Thoracic aorta (tissue), 2 donors: ENCODE measurements at regions not wholly inside any gene's neighbourhood (a gene's known extent, or its start where the extent isn't known, plus 50 kb on each side); places are given as distances from the start of the nearest gene placed in this dataset.

Experiments used
- ATAC-seq: fragments of 150-250 bp; one replicate; pipeline ENCODE4 v1.8.0; 2017; ENCODE audit warnings: low read depth; ENCODE audit not compliant: insufficient number of reproducible peaks, low FRiP score
- DNase-seq: peaks from one replicate; pipeline ENCODE4 v3.0.0-alpha.2; 2020; ENCODE audit warnings: low spot score
- H3K27ac ChIP-seq, 2 donors: fragments of 200-600 bp; sonication (generic); 1 replicate in 1 of 2; 2 replicates in 1 of 2; pipeline ENCODE4 v1.5.1; 2016; ENCODE audit warnings: mild to moderate bottlenecking in 2 of 2, moderate library complexity in 2 of 2
- H3K27me3 ChIP-seq: fragments of 200-600 bp; sonication (generic); replicated peaks from 2 replicates; pipeline ENCODE4 v1.6.0; 2016; ENCODE audit warnings: mild to moderate bottlenecking; ENCODE audit not compliant: insufficient read depth
- H3K36me3 ChIP-seq: fragments of 200-600 bp; sonication (generic); one replicate; pipeline ENCODE4 v1.5.1; 2016
- H3K4me1 ChIP-seq, 2 donors: fragments of 200-600 bp; sonication (generic); 1 replicate in 1 of 2; 2 replicates in 1 of 2; pipeline versions ENCODE4 v1.5.1 to v1.6.0; 2016; ENCODE audit warnings: low read depth in 2 of 2, mild to moderate bottlenecking in 1 of 2; ENCODE audit not compliant: control insufficient read depth in 1 of 2
- H3K4me3 ChIP-seq: fragments of 200-600 bp; sonication (generic); 2 replicates; pipeline ENCODE4 v1.5.1; 2016; ENCODE audit warnings: mild to moderate bottlenecking
- H3K9me3 ChIP-seq: fragments of 200-600 bp; sonication (generic); 2 replicates; pipeline ENCODE4 v1.5.1; 2016
- TF ChIP-seq, protein P1 (sequence below): fragments of 200-600 bp; sonication (generic); IDR thresholded peaks from one replicate; pipeline ENCODE4 v1.5.1; 2019; ENCODE audit warnings: antibody characterized with exemption

DNA sequence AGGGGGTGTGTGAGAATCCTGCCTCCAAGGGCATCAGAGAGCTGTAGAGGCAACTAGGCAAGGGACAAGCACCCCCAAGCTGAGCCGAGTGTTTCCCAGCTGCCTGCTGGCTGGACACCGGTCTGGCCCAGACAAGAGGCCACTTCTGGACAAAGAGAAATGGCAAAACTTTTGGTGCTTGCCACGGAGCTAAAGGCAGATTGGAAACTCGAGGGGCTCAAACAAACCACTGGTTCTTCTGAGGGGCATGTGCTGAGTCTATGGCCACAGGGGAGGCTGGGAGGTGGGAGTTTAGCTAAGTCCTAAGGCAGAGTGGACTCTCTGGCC is 66.5 kb upstream of the INPP5A start:
- DNase-seq (no peak), ATAC-seq (no peak)
- H3K27me3 ChIP-seq = no peaks in the 10 kb centered on the region
- TF ChIP-seq, protein P1, sequence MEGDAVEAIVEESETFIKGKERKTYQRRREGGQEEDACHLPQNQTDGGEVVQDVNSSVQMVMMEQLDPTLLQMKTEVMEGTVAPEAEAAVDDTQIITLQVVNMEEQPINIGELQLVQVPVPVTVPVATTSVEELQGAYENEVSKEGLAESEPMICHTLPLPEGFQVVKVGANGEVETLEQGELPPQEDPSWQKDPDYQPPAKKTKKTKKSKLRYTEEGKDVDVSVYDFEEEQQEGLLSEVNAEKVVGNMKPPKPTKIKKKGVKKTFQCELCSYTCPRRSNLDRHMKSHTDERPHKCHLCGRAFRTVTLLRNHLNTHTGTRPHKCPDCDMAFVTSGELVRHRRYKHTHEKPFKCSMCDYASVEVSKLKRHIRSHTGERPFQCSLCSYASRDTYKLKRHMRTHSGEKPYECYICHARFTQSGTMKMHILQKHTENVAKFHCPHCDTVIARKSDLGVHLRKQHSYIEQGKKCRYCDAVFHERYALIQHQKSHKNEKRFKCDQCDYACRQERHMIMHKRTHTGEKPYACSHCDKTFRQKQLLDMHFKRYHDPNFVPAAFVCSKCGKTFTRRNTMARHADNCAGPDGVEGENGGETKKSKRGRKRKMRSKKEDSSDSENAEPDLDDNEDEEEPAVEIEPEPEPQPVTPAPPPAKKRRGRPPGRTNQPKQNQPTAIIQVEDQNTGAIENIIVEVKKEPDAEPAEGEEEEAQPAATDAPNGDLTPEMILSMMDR = no peak
- H3K4me1 ChIP-seq = peaks cover 7 to 22% of the 10 kb centered on the region in 2 donors
- no peaks in the 10 kb centered on the region for H3K36me3 ChIP-seq
- H3K27ac ChIP-seq = no peak overlapping the region
- H3K9me3 ChIP-seq = peaks cover 4% of the 10 kb centered on the region
- H3K4me3 ChIP-seq = no peak overlapping the region

DNA sequence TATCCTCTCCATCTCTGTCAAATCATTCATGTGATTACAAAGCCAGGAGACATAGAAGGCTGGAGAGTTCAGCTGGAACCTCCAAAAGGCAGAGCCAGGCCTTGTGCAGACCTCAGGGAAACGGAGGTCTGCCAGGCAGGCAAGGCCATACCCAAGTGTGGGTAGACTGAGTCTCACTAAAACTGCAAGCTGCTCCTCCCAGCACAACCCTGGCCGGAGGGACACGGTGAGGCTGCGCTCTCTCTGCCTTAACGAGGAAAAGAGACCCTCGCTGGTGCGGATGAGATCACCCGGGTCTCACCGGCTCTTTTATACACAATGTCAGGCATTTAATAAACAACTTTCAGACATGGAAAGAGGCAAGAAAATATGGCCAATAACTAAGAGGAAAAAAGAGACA is 66.1 kb upstream of the INPP5A start:
- H3K4me3 ChIP-seq = no peak overlapping the region
- H3K27me3 ChIP-seq = no peaks in the 10 kb centered on the region
- H3K4me1 ChIP-seq = peaks cover 4 to 18% of the 10 kb centered on the region in 2 donors
- TF ChIP-seq, protein P1 = no peak
- H3K36me3 ChIP-seq = no peaks in the 10 kb centered on the region
- no peak overlapping the region for H3K27ac ChIP-seq
- ATAC-seq (no peak), DNase-seq (no peak)
- peaks cover 4% of the 10 kb centered on the region for H3K9me3 ChIP-seq

DNA sequence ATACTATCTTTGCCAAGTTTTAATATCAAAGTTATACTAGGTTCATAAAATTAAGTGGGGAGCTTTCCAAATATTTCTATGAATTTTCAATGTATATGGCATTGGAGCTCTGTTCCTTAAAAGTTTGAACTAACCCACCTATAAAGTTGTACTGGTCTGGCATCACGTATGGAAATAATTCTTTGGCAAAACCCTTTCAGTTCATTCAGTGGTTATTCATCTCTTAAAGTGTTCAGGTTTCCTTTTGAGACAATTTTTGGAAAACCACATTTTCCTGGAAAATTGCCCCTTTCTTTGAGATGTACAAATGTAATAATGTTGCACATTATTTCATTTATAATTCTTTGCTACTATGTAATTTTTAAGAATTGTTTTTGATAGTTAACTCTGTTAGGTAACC is 62.5 kb upstream of the INPP5A start:
- H3K4me1 ChIP-seq = no peaks in the 10 kb centered on the region

DNA sequence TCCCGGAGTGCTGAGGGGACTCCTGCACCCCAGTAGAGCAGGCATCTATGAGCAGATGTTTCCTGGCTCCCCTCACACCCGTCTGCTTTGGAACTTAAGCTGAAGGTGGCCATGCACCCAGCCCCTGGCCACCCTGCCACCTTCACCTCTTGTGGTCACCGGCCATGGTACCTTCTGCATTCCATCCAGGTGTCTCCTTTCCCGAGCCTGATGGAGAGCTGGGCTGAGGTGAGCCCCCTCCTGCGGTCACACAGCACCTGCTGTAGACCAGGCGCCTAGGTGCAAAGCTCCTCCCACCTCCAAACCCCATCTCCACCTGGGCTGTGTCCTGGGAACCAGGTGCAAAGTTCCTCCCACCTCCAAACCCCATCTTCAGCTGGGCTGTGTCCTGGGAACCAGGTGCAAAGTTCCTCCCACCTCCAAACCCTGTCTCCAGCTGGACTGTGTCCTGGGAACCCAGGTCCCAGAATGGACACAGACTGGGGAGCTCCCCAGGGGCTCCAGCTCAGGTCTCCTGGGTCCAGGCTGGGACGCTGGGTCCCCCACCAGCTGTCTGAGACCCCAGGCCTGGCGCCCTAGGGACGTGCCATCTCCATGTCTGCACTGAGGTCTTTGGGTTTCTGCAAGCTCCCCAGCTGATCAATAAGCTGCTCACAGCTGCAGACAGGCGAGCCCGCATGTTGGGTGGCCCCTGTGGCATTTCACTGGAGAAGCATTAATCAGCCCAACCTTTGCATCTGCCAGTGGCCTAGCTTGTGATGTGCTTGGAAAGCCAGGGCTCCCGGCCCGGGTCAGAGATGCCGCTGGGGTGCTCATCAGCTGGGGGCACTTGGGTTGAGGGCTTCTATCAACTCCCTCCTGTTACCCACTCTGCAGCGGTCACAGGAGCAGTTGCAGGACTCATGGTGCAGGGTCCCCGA is 61.2 kb upstream of the INPP5A start:
- TF ChIP-seq, protein P1 = no peak
- H3K4me1 ChIP-seq = peaks cover 0 to 3% of the 10 kb centered on the region in 2 donors
- no peaks in the 10 kb centered on the region for H3K36me3 ChIP-seq
- peaks cover 4% of the 10 kb centered on the region for H3K9me3 ChIP-seq
- DNase-seq (no peak), ATAC-seq (no peak)
- no peak overlapping the region for H3K4me3 ChIP-seq
- no peak overlapping the region for H3K27ac ChIP-seq
- H3K27me3 ChIP-seq = no peaks in the 10 kb centered on the region

More for the DNA sequence above, 62.5 kb upstream of the INPP5A start:
- Histone ChIP-seq H3K27me3 (no peaks in the 10 kb centered on the region), H3K36me3 (no peaks in the 10 kb centered on the region), H3K27ac (no peak overlapping the region), H3K4me3 (no peak overlapping the region), H3K9me3 (peaks cover 4% of the 10 kb centered on the region)
- TF ChIP-seq, protein P1 = no peak
- no peak for DNase-seq
- ATAC-seq = no peak

DNA sequence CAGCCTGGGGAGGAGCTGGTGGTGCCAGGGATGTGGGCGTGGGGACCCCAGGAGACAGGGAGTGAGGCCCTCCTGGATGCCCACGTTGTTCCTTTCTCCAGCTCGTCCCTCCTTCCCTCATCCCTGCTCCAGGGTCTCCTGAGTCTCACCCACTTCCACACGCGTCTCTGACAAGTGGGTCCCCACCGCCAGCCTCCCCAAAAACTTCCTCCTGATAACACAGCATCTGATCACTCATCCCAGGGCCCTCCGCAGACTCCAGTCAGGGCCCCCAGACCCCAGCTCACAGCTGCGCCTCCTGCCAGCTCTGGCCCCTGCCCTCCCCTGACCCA is 60.6 kb upstream of the INPP5A start:
- H3K27ac ChIP-seq = no peak overlapping the region
- ATAC-seq (no peak), DNase-seq (no peak)
- H3K36me3 ChIP-seq = no peaks in the 10 kb centered on the region
- H3K9me3 ChIP-seq = peaks cover under 1% of the 10 kb centered on the region
- TF ChIP-seq, protein P1 = no peak
- no peaks in the 10 kb centered on the region for H3K27me3 ChIP-seq
- H3K4me3 ChIP-seq = no peak overlapping the region
- H3K4me1 ChIP-seq = peaks cover 0 to 9% of the 10 kb centered on the region in 2 donors
